Superior temporal gyrus (tissue), 1 donor: ENCODE measurements at regions not wholly inside any gene's neighbourhood (a gene's known extent, or its start where the extent isn't known, plus 50 kb on each side); places are given as distances from the start of the nearest gene placed in this dataset.
"Not testable (repeated sequence)": the region's sequence is repeated elsewhere in the genome, so short reads cannot be mapped to it uniquely, and the experiment has no call there.

Source experiments
- DNase-seq: peaks from one replicate; pipeline ENCODE4 v3.0.0-alpha.2; 2016; ENCODE audit errors: extremely low spot score

DNA sequence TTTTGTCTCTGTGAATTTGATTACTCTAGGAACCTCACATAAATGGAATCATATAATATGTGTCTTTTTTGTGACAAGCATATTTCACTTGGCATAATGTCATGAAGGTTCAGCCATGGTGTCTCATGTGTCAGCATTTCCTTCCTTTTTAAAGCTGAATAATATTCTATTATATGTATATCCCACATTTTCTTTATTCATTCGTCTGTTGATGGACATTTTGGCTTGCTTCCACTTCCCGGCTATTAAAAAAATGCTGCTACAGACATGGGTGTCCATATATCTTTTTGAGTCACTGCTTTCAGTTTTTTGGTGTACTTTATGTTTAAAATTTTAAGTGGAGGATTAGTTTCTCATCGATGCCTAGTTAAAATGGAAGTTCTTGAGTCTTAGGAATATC lies 59.8 kb upstream of the C5orf63 start:
- no peak for DNase-seq

DNA sequence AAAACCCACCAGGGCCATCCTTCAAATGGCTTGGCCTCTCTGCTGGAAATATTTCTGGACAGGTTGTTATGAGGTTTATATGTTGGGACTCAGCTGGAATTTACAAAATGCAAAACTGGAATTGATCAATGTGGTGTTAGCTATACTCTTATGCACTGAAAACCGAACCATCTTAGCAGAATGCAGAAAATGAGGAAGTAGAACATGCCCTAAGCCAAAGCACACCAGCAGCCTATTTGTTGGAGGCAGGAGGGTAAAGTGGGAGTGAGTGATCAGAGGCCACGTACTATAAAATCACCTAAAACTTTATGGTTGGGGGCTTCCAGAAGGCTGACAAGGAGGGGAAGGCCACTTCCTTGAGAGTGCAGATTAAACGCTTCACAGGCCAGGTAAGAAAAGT lies 63.6 kb upstream of the C5orf63 start:
- no peak for DNase-seq

DNA sequence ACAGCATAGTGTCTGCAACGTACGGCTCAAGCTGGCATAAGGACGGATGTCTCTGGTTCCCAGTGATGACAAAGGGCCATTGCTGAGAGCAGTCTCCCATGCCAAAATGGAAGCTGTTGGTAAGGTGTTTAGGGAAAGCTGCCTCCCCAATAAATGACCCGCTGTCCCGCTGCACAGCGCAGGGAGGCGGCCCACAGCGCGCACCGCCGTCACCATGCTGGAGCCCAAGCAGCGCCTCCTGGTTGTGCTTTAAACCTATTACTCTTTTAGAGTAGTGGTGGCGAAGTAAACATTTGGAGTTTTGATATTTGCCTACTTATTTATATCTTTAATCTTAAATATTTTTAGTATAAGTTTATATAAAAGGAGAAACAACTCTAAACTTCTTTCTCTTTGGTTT lies 70.4 kb upstream of the C5orf63 start:
- no peak for DNase-seq

DNA sequence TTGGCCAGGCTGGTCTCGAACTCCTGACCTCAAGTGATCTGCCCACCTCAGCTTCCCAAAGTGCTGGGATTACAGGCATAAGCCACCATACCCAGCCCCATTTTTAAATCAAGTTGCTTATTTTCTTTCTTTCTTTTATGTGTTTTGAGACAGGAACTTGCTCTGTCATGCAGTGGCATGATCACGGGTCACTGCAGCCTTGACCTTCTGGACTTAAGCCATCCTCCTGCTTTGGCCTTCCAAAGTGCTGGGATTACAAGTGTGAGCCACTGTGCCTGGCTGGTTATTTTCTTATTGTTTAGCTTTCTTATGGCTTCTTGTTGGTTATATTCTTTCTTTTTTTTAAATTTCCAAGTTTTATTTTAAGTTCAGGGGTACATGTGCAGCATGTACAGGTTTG lies 79.7 kb upstream of the C5orf63 start:
- no peak for DNase-seq

DNA sequence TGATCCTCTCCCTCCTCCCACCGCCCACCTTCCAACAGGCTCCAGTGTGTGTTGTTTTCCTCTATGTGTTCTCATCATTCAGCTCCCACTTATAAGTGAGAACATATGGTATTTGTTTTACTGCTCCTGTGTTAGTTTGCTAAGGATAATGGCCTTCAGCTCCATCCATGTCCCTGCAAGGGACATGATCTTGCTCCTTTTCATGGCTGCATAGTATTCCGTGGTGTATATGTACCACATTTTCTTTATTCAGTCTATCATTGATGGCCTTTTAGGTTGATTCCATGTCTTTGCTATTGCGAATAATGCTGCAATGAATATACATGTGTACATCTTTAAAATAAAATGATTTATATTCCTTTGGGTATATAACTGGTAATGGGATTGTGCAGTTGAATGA lies 80.2 kb upstream of the C5orf63 start:
- DNase-seq = no peak

DNA sequence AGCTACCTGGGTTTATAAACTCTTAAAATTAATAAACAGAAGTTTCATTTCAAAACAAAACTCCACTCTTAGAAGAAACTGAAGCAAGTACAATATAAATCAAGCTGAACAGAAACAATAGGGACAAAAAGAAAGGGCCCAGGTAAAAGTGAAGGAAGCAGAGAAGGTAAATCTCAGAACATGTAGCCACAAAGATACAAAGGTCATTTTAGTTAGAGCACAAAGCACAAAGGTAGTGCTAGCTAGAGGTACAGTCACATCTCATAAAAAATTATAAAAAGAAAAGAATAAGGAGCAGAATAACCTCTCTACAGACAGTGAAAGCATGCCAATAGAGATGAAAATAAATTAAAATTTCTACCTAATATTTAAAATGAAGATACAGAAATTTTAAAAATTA lies 90.4 kb upstream of the C5orf63 start:
- no peak for DNase-seq

DNA sequence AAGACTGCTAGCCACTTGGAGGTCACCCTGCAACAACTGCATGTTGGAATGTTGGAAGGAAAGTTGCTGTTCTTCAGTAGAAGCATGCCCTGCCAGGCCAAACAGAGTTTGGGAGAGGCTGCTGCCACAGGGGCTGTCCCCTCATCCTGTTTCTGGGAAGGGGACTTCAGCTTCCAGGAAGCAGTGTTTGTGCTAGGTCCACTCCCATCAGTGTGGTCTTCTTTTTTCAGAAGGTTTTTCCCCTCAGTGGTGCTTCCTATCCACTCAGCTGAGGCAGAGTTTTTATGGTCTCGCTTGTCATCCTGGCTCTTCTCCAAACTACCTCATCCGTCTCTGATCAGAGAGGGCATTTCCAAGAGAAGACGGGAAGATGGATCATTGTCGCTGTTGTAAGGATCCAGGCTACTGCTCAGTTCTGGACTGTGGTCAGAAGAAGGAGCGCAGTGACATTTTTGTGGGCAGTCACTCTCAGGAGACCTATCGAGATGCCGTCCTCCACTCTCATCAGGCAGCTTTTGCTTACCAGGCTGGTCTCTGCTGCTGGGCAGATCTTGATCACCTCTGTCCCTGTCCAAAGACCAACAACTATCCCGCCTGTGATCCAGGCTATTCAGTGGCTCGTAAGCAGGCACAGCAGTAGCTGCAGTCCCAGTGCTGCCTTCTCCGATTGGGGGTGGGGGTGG lies 97.8 kb upstream of the C5orf63 start:
- no peak for DNase-seq

DNA sequence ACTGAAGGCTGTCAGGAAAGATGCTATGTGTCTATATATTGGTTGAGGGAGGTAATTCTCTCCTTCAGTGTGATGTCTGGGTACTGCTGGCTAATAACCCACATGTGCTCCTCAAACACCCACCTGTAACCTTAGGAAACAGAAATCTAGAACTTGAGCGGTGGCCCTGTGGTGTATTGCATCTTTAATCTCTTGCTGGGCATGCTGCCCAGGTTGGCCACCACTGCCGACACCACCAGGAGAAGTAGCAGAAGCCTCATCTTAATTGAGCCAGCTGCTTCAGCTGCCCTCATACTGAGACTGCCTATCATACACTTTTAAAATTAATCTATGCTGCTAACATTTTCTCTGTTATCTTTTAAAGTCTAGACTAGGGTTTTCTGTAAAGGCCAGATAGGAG lies 103.5 kb upstream of the C5orf63 start:
- DNase-seq = no peak

DNA sequence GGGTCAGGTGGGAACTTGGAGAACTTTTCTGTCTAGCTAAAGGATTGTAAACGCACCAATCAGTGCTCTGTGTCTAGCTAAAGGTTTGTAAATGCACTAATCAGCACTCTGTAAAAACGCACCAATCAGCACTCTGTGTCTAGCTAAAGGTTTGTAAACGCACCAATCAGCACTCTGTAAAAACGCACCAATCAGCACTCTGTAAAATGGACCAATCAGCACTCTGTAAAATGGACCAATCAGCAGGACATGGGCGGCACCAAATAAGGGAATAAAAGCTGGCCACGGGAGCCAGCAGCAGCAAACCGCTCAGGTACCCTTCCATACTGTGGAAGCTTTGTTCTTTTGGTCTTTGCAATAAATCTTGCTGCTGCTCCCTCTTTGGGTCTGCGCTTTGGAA lies 108.0 kb upstream of the MEGF10 start:
- DNase-seq = not testable (repeated sequence)

DNA sequence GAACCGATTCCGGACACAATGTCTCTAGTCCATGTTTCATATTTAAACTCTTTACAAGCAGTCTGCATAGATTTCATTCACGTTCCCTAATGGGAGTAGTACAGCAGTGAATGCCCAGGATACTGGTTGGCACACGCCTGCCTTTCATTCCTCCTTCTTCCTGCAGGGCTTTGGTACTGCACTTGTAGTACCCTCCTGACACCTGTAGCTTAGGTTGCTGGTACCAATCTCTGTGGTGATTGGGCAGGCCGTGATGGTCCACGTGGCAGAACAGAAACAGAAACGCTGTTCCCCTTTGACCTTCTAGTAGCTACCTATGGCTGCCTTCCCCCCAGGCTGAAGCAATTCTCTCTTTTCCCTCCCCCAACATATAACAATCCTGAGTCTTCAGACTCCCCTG lies 107.3 kb upstream of the MEGF10 start:
- no peak for DNase-seq

DNA sequence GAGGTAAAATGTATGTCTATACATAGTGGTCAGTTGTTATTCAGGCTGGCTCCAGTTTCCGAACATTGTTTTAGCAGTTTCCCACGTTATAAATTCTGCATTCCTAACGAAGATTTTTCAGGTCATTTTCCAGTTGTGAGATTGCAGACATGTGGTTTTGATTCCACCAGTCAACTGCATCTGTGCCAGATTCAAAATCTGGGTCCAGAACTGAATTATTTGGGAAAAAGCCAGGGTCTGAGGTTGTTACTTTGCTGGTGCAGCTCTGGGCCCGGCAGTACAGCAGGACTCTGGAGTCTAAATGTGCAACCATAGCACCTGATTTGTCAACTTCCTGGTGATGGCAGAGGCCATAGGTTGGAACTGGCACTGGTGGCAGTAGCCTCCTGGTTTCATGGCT lies 105.7 kb upstream of the MEGF10 start:
- no peak for DNase-seq

DNA sequence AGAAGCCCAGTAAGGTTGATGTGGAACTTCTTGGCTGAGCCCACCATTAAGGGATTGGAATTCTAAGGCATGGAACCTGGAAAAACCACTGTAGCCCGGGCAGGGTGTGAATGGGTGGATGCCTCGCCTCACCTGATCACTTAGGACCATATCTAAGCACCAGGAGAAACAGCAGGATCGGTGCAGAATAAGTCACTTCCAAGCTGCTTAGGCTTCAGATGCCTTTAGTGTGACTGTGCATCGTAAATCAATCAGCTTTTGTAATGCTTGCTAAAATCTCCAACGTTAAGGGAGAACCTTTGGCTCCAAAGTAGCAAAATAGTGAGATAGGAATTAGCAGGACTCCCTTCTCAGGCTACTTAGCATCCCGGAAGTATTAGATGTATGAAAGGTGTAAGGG lies 103.9 kb upstream of the MEGF10 start:
- DNase-seq = no peak

DNA sequence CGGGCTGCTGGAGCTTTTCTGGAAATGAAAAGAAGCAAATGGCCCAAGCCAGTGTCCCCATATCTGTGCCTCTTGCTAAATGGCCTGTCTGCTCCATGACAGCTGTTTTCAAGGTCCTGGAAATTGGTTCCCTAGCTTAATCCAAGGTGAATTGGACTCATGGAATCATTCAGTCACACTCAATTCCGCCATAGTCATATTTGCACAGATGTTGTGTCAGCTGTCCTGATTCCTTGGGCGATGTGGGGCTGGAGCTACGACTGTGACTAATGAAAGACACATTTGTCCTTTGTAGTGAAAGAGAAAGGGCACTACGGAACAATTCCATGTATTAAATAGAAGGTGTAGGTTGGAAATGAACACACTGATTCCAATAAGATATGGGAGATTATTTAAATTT lies 102.9 kb upstream of the MEGF10 start:
- no peak for DNase-seq

DNA sequence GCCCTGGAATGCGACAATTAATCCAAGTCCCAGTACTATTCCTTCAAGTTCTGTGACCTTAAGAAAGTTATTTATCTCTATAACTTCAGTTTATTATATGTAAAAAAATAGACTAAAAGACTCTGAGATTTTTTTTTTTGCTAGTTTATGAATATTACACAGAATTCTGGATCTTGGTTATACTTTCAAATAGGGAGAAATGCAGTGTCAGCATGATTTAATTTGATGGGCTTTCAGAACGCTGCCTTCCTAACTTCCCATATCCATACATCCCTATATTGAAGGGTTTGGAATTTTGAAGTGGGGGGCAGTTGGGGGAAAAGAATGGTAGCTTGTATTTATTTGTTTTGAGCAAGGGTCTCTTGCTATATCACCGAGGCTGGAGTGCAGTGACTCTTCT lies 98.4 kb upstream of the MEGF10 start:
- DNase-seq = no peak

DNA sequence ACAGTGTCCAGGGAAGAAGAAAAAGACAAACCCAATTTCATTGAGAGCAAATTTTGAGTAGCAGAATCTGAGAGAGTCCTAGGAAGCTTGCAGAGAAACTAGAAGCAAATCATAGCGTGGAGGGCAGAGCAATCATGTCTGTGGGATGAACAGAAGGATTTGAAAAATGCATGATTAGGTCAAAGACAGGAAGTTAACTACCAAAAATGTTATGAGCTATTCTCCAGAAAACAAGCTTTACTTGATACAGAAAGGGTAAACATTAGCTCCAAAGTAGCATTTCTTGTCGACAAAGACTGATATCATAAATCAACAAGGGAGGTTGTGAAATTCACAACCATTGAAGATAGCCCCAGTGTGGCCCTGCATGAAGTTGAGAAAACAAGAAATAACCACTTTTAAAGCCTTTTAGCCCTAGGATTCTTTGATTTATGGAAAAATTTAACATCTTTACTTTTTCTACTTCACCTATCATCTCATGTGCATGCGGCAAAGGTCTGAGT lies 97.7 kb upstream of the MEGF10 start:
- no peak for DNase-seq

DNA sequence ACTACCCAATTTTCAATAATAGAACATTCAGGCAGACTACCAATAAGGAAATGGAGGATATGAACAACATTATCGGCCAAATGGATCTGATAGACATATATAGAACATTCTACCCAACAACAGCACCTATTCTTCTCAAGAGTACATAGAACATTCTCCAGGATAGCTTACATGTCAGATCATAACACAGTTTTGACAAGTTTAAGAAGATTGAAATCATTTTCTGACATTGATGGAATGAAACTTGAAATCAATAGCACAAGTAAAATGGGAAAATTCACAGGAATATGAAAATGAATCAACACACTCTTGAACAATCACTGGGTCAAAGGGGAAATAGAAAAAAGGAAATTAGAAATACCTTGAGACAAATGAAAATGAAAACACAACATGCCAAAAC lies 94.6 kb upstream of the MEGF10 start:
- DNase-seq = no peak

DNA sequence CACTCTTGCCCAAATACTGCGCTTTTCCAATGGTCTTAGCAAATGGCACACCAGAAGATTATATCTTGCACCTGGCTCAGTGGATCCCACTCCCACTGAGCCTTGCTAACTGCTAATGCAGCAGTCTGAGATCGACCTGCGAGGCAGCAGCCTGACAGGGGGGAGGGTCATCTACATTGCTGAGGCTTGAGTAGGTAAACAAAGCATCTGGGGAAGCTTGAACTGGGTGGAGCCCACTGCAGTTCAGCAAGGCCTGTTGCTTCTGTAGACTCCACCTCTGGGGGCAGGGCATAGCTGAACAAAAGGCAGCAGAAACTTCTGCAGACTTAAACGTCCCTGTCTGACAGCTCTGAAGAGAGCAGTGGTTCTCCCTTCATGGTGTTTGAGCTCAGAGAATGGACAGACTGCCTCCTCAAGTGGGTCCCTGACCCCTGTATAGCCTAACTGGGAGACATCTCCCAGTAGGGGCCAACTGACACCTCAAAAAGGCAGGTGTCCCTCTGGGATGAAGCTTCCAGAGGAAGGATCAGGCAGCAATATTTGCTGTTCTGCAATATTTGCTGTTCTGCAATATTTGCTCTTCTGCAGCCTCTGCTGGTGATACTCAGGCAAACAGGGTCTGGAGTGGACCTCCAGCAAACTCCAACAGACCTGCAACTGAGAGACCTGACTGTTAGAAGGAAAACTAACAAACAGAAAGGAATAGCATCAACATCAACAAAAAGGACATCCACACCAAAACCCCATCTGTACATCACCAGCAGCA lies 93.0 kb upstream of the MEGF10 start:
- DNase-seq = not testable (repeated sequence)

DNA sequence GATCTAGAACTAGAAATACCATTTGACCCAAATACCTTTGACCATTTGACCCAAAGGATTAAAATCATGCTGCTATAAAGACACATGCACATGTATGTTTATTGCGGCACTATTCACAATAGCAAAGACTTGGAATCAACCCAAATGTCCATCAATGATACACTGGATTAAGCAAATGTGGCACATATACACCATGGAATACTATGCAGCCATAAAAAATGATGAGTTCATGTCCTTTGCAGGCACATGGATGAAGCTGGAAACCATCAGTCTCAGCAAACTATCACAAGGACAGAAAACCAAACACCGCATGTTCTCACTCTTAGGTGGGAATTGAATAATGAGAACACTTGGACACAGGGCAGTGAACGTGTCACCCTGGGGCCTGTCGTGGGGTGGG lies 87.9 kb upstream of the MEGF10 start:
- not testable (repeated sequence) for DNase-seq

DNA sequence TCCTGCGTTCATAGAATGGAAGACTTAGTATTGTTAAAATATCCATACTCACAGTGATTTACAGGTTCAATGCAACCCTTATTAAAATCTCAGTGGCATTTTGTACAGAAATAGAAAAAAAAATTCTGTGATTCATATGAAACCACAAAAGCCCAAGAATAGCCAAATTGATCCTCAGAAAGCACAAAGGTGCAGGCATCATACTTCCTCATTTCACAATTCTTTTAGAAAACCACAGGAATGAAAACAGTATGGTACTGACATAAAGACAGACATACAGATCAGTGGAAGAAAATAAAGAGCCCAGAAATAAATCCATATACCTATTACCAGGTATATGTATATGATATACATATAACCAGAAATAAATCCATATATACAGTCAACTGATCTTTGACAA lies 86.8 kb upstream of the MEGF10 start:
- no peak for DNase-seq

DNA sequence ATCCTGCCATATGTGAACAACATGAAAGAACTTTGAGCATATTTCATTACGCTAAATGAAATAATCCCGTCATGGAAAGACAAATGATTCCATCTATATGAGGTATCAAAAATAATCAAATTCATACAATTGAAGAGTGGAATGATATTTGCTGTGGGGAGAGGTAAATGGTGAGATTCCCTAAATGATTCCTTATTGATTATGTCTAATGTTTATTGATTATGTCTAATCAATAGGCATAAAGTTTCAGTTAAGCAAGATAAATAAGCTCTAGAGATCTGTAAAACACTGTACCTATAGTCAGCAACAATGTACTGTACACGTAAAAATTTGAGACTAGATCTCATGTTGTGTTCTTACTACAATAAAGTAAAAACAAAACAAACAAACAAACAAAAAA lies 85.4 kb upstream of the MEGF10 start:
- DNase-seq = no peak

DNA sequence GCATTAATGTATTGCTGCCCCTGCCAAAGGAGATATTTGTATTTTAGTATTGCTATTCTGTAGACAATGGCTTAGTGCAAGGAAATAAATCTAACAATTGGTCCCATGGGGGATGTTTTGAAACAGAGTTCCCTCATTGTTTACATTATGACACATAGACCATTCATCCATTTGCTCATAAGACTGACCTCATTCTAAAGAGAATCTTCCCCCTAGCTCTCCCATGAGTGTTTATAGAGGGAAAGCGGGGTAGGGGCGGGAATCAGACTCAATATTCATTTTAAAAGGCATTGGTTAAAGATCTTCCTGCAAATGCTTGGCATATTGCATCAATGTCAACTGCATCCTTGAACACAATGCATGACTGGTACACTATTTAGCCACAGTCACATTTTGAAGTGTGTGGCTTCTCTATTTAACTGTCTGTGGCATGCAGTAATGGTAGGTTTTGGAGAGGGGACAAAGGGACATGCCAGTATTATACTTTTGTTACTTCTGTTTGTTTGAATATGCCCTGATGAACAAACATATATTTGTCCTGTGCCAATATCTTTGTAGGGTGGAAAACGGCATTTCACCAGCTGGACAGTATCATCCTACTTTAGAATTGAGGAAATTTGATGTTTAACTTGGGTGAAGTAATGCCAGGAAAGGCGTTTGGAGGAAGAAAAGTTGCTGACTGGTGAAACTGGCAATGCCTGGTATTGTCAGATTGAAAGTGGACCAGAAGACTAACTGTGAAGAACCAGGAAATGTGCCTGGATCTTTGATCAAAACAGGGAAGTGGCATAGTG lies 84.1 kb upstream of the MEGF10 start:
- peak; percentile 49 for DNase-seq

DNA sequence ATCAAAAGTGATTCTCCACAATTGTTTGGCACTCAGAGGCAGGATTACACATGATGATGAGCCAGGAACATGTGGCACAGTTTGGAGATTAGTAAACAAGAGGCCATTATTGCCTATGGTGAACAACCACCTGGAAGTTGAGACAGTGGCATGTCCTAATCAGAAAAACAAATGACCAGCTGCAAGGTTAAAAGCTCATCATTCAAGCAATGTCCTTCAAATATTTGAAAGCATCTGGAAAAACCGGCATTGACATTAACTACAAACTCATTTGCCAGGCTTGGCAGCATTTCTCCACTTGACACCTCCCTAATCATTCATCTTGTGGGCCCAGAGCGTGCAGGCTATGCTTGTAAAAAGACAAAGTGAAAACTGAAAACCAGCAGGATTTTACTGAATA lies 80.6 kb upstream of the MEGF10 start:
- peak; percentile 52 for DNase-seq

DNA sequence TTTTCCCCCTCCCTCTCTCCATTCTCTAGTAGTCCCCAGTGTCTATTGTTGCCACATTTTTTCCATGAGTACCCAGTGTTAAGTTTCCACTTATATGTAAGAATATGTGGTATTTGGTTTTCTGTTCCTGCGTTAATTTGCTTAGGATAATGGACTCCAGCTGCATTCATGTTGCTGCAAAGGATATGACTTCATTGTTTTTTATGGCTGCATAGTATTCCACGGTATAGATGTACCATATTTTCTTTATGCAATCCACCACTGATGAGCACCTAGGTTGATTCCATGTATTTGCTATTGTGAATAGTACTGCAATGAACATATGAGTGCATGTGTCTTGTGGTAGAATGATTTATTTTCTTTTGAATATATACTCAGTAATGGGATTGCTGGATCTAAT lies 77.4 kb upstream of the MEGF10 start:
- no peak for DNase-seq
